Peyer's patch (tissue), 4 donors: ENCODE measurements at regions not wholly inside any gene's neighbourhood (a gene's known extent, or its start where the extent isn't known, plus 50 kb on each side); places are given as distances from the start of the nearest gene placed in this dataset.

Experiments
- DNase-seq, 3 donors: peaks; one replicate each; pipeline ENCODE4 v3.0.0-alpha.2; 2017 to 2019
- H3K27ac ChIP-seq, 4 donors: fragments of 200-600 bp; sonication (generic); one replicate each; pipeline ENCODE4 v1.5.1; 2016 to 2019
- H3K27me3 ChIP-seq, 2 donors: fragments of 200-600 bp; sonication (generic); one replicate each; pipeline ENCODE4 v1.5.1; 2019
- H3K36me3 ChIP-seq, 3 donors: fragments of 200-600 bp; sonication (generic); one replicate each; pipeline ENCODE4 v1.5.1; 2016 to 2019
- H3K4me1 ChIP-seq, 4 donors: fragments of 200-600 bp; sonication (generic); one replicate each; pipeline ENCODE4 v1.5.1; 2016 to 2019
- H3K4me3 ChIP-seq, 4 donors: fragments of 200-600 bp; sonication (generic); 1 replicate in 3 of 4; 2 replicates in 1 of 4; pipeline ENCODE4 v1.5.1; 2016 to 2019; ENCODE audit warnings: mild to moderate bottlenecking in 1 of 4
- H3K9me3 ChIP-seq, 4 donors: fragments of 200-600 bp; sonication (generic); one replicate each; pipeline ENCODE4 v1.5.1; 2016 to 2019; ENCODE audit warnings: mild to moderate bottlenecking in 1 of 4
- POLR2A ChIP-seq, 2 donors: fragments of 450-650 bp; IDR thresholded peaks; one replicate each; pipeline ENCODE4 v1.5.1; 2017; ENCODE audit warnings: antibody characterized with exemption in 2 of 2, mild to moderate bottlenecking in 2 of 2, moderate library complexity in 2 of 2
- TF ChIP-seq, protein P1 (sequence below), 6 experiments: fragments of 450-650 bp in 4 of 6; fragments of 200-600 bp in 2 of 6; sonication (generic) in 1 of 6; IDR thresholded peaks; one replicate each; pipeline ENCODE4 v1.5.1; 2017 to 2019; ENCODE audit warnings: antibody characterized with exemption in 6 of 6, mild to moderate bottlenecking in 3 of 6, moderate library complexity in 1 of 6

DNA sequence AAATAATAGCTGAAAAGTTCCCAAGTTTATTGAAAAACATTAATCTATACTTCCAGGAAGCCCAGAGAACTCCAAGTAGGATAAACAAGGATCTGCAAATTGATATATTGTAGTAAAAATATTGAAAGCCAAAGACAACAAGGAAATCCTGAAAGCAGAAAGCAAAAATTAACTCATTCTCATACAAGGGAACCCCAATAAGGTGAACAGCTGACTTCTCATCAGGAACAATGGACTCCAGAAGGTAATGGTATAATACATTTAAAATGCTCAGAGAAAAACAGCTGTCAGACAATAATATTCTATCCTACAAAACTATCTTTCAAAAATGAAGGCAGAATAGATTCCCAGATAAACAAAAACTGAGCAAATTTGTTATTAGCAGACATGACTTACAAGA lies 138.1 kb upstream of the BMP4 start:
- DNase-seq = no peak
- Histone ChIP-seq H3K36me3 (no peaks in the 10 kb centered on the region), H3K9me3 (peaks cover 0 to 9% (median 0%) of the 10 kb centered on the region in 4 donors), H3K4me3 (no peak overlapping the region), H3K4me1 (no peaks in the 10 kb centered on the region), H3K27ac (no peak overlapping the region), H3K27me3 (no peaks in the 10 kb centered on the region)
- TF ChIP-seq, protein P1, sequence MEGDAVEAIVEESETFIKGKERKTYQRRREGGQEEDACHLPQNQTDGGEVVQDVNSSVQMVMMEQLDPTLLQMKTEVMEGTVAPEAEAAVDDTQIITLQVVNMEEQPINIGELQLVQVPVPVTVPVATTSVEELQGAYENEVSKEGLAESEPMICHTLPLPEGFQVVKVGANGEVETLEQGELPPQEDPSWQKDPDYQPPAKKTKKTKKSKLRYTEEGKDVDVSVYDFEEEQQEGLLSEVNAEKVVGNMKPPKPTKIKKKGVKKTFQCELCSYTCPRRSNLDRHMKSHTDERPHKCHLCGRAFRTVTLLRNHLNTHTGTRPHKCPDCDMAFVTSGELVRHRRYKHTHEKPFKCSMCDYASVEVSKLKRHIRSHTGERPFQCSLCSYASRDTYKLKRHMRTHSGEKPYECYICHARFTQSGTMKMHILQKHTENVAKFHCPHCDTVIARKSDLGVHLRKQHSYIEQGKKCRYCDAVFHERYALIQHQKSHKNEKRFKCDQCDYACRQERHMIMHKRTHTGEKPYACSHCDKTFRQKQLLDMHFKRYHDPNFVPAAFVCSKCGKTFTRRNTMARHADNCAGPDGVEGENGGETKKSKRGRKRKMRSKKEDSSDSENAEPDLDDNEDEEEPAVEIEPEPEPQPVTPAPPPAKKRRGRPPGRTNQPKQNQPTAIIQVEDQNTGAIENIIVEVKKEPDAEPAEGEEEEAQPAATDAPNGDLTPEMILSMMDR (IDR thresholded peaks at IDR 0.05) = no peak
- no peak for TF ChIP-seq POLR2A (IDR thresholded peaks at IDR 0.05)

DNA sequence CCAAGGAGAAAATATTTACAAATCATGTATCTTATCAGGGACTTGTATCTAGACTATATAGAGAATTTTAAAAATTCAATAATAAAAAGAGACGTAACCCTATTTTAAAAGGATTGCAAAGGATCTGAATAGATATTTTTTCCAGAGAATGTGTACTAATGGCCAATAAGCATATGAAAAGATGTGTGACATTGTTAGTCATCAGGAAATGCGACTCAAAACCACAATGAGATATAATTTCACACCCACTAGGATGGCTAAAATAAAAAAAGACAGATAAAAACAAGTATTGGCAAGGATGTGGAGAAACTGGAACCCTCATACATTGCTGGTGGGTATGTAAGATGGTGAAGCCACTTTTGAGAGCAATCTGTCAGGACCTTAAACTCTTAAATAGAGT lies 141.9 kb upstream of the BMP4 start:
- no peaks in the 10 kb centered on the region for H3K27me3 ChIP-seq
- TF ChIP-seq POLR2A (IDR thresholded peaks at IDR 0.05) = no peak
- TF ChIP-seq, protein P1 (IDR thresholded peaks at IDR 0.05) = no peak
- H3K27ac ChIP-seq = no peak overlapping the region
- H3K9me3 ChIP-seq = peaks cover 0 to 9% (median 0%) of the 10 kb centered on the region in 4 donors
- H3K4me1 ChIP-seq = no peaks in the 10 kb centered on the region
- H3K36me3 ChIP-seq = no peaks in the 10 kb centered on the region
- DNase-seq = no peak
- no peak overlapping the region for H3K4me3 ChIP-seq

DNA sequence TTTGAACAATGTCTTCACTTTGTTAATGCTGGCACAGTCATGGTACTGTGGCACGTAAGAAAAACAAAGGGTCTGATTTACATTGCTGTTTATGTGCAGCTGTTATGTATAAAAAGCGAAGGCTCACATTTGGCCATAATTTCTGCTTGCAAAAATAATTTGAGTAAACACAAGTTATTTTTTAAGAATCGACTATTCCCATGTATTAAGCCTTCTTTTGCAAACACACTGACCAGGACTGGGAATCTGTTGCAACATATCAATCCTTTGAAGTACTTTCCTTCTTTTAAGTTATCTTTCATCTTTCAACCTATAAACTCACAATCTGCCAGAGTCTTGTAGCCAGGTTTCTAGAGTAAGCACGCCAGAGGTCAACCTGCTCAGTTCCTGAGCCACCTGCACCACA lies 145.4 kb upstream of the BMP4 start:
- Histone ChIP-seq H3K4me3 (no peak overlapping the region), H3K27ac (no peak overlapping the region), H3K4me1 (no peaks in the 10 kb centered on the region), H3K9me3 (no peaks in the 10 kb centered on the region), H3K27me3 (no peaks in the 10 kb centered on the region), H3K36me3 (no peaks in the 10 kb centered on the region)
- DNase-seq = no peak
- no peak for TF ChIP-seq POLR2A (IDR thresholded peaks at IDR 0.05)
- TF ChIP-seq, protein P1 (IDR thresholded peaks at IDR 0.05) = no peak

DNA sequence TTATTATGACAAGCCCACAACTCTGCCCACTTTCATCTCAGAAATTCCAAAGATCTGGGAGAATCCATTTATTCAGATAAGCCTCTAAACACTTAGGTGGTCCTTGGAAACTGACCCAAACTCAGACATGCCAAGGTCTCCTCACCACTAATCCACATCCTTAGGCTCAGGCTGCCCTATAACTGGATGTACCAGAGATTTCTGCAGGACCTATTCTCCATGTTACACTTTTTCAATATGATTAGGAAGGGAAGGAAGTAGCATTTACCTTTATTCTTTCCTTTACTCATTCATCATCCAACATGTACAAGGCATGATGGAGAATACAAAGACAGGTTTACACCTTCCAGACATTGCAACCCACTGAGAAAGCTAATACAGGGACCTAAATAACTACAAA lies 145.9 kb upstream of the BMP4 start:
- no peaks in the 10 kb centered on the region for H3K4me1 ChIP-seq
- TF ChIP-seq POLR2A (IDR thresholded peaks at IDR 0.05) = no peak
- TF ChIP-seq, protein P1 (IDR thresholded peaks at IDR 0.05) = no peak
- no peak for DNase-seq
- H3K27ac ChIP-seq = no peak overlapping the region
- no peak overlapping the region for H3K4me3 ChIP-seq
- no peaks in the 10 kb centered on the region for H3K9me3 ChIP-seq
- H3K27me3 ChIP-seq = no peaks in the 10 kb centered on the region
- H3K36me3 ChIP-seq = no peaks in the 10 kb centered on the region

DNA sequence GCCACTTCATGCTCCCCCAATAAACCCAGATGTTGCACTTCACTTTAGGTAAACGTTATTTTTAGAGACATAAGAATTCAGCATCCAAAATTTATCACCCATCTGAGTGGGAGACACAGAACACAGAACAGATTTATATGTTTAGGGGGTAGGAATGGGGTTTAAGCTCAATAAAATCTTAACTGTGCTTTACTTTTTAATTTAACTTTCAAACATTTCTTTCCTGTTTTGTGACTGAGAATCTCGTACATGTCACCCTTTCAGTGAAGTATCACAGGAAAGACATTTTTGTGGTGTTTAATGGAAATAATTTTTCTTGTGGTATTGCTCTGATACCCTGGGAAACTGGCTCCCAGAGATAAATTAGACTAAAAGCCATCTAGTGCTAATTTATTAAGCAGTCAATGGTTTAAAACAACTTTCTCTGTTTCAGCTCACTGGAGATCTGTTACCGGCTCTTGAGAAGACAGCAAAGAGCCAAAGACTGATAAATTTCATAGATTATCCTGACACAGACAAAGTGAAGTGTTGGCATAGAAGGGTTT lies 148.0 kb upstream of the BMP4 start:
- no peaks in the 10 kb centered on the region for H3K27me3 ChIP-seq
- TF ChIP-seq, protein P1 (IDR thresholded peaks at IDR 0.05) = no peak
- no peak for TF ChIP-seq POLR2A (IDR thresholded peaks at IDR 0.05)
- no peak for DNase-seq
- no peaks in the 10 kb centered on the region for H3K36me3 ChIP-seq
- no peak overlapping the region for H3K4me3 ChIP-seq
- H3K9me3 ChIP-seq = no peaks in the 10 kb centered on the region
- no peaks in the 10 kb centered on the region for H3K4me1 ChIP-seq
- no peak overlapping the region for H3K27ac ChIP-seq

DNA sequence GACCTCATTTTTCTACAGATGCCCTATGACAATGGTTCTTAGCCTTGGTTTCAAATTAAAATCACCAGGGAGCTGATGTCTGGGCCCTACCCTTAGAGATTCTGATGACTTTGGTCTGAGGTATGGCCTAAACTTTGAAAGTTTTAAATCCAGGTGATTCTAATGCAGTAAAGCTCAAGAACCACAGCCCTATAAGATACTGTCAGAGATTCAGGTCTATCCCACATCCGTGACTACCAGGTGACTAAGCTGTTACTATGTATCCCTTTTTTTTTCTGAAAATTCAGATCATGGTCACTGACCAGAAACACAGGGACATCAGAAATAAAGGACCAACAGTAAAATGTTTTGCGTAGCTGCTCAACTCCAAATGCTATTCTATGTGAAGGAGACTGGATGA lies 148.8 kb upstream of the BMP4 start:
- H3K4me1 ChIP-seq = no peaks in the 10 kb centered on the region
- no peaks in the 10 kb centered on the region for H3K9me3 ChIP-seq
- no peaks in the 10 kb centered on the region for H3K27me3 ChIP-seq
- H3K27ac ChIP-seq = no peak overlapping the region
- DNase-seq = no peak
- H3K36me3 ChIP-seq = no peaks in the 10 kb centered on the region
- TF ChIP-seq POLR2A (IDR thresholded peaks at IDR 0.05) = no peak
- TF ChIP-seq, protein P1 (IDR thresholded peaks at IDR 0.05) = no peak
- no peak overlapping the region for H3K4me3 ChIP-seq
